Natural killer cell (primary cell): ENCODE measurements at regions not wholly inside any gene's neighbourhood (a gene's known extent, or its start where the extent isn't known, plus 50 kb on each side); places are given as distances from the start of the nearest gene placed in this dataset.

Experiments used
- ATAC-seq, 3 donors: fragments of 150-1000 bp in 2 of 3; fragments of 200-7000 bp in 1 of 3; cut with Tn5 transposase; 1 replicate in 1 of 3; 2 replicates in 2 of 3; pipeline ENCODE4 v1.10.0; 2021; ENCODE audit warnings: mild to moderate bottlenecking in 2 of 3, moderate library complexity in 2 of 3
- DNase-seq, 2 donors: peaks; one replicate each; pipeline versions ENCODE4 v3.0.0 to v3.0.0-alpha.2; 2013 to 2021; ENCODE audit warnings: mixed read lengths in 1 of 2
- H3K27ac ChIP-seq: one replicate; pipeline ENCODE4 v1.5.1; 2013; ENCODE audit warnings: mild to moderate bottlenecking, low read length
- H3K27me3 ChIP-seq: one replicate; pipeline ENCODE4 v1.6.1; 2013; ENCODE audit warnings: low read length; ENCODE audit not compliant: control insufficient read depth, insufficient read depth
- H3K36me3 ChIP-seq: one replicate; pipeline ENCODE4 v1.6.1; 2013; ENCODE audit warnings: low read length; ENCODE audit not compliant: control insufficient read depth, insufficient read depth
- H3K4me1 ChIP-seq: one replicate; pipeline ENCODE4 v1.6.1; 2013; ENCODE audit warnings: low read length; ENCODE audit not compliant: control insufficient read depth, insufficient read depth
- H3K4me3 ChIP-seq: one replicate; pipeline ENCODE4 v1.5.1; 2013; ENCODE audit warnings: low read length
- H3K9me3 ChIP-seq: one replicate; pipeline ENCODE4 v1.6.1; 2013; ENCODE audit warnings: low read length; ENCODE audit not compliant: control insufficient read depth, insufficient read depth
- H3K27ac Mint-ChIP-seq, 2 donors: one replicate each; pipeline ENCODE4 v1.8.0; 2022; ENCODE audit warnings: mild to moderate bottlenecking in 2 of 2, mixed read lengths in 2 of 2, moderate library complexity in 1 of 2
- H3K27me3 Mint-ChIP-seq, 2 donors: one replicate each; pipeline ENCODE4 v1.8.0; 2022; ENCODE audit warnings: low read depth in 2 of 2, mixed read lengths in 2 of 2
- H3K36me3 Mint-ChIP-seq: one replicate; pipeline ENCODE4 v1.8.0; 2022; ENCODE audit warnings: mixed read lengths
- H3K4me1 Mint-ChIP-seq, 2 donors: one replicate each; pipeline ENCODE4 v1.8.0; 2022; ENCODE audit warnings: mixed read lengths in 2 of 2
- H3K4me3 Mint-ChIP-seq: one replicate; pipeline ENCODE4 v1.8.0; 2022; ENCODE audit warnings: mild to moderate bottlenecking, moderate library complexity, mixed read lengths
- H3K9me3 Mint-ChIP-seq, 2 donors: one replicate each; pipeline ENCODE4 v1.8.0; 2022; ENCODE audit warnings: mixed read lengths in 2 of 2
- WGBS: methylation state at CpG from one replicate; pipeline ENCODE4 v1.1.7; 2013; ENCODE audit warnings: missing lambda C conversion rate; ENCODE audit not compliant: insufficient coverage; 5-methylcytosine and 5-hydroxymethylcytosine counted together
- intact Hi-C: fragments of 100-400 bp; cut with micrococcal nuclease; formaldehyde crosslinking; loops from one replicate; pipeline ENCODE4 v1.14.2; 2022
- TF ChIP-seq, protein P1 (sequence below): fragments of 200-600 bp; IDR thresholded peaks from one replicate; pipeline ENCODE4 v1.8.0; 2022; ENCODE audit warnings: antibody characterized with exemption

DNA sequence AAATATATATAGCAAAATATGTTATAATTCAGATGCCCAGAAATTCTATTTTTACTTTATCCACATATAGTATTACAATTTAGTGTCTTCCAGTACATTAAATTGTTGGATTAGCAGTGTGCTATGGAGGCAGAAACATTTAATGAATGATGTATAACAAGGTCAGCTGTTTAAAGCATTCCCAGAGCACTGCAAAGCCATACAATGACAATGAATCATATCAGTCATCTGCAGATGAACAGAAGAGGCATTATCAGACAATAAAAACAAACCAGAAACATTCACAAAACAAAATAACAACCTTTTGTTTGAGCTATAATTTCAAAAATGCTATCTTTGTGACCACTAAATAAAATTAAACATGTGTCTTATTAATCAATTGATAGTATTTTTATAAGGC is 524.2 kb downstream of the FAT4 start:
- H3K27me3 ChIP-seq, result no peaks in the 10 kb centered on the region
- H3K36me3 Mint-ChIP-seq, result no peaks in the 10 kb centered on the region
- H3K9me3 Mint-ChIP-seq, result peaks cover 0 to 6% of the 10 kb centered on the region in 2 donors
- intact Hi-C loops, result no loop called here
- DNase-seq (no peak), ATAC-seq (no peak)
- no peaks in the 10 kb centered on the region for H3K36me3 ChIP-seq
- H3K4me1 Mint-ChIP-seq, result no peaks in the 10 kb centered on the region
- no peaks in the 10 kb centered on the region for H3K4me1 ChIP-seq
- H3K4me3 Mint-ChIP-seq, result no peak overlapping the region
- H3K27me3 Mint-ChIP-seq, result no peaks in the 10 kb centered on the region
- H3K9me3 ChIP-seq, result no peaks in the 10 kb centered on the region
- no peak overlapping the region for H3K4me3 ChIP-seq
- TF ChIP-seq, protein P1, sequence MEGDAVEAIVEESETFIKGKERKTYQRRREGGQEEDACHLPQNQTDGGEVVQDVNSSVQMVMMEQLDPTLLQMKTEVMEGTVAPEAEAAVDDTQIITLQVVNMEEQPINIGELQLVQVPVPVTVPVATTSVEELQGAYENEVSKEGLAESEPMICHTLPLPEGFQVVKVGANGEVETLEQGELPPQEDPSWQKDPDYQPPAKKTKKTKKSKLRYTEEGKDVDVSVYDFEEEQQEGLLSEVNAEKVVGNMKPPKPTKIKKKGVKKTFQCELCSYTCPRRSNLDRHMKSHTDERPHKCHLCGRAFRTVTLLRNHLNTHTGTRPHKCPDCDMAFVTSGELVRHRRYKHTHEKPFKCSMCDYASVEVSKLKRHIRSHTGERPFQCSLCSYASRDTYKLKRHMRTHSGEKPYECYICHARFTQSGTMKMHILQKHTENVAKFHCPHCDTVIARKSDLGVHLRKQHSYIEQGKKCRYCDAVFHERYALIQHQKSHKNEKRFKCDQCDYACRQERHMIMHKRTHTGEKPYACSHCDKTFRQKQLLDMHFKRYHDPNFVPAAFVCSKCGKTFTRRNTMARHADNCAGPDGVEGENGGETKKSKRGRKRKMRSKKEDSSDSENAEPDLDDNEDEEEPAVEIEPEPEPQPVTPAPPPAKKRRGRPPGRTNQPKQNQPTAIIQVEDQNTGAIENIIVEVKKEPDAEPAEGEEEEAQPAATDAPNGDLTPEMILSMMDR, result no peak
- H3K27ac ChIP-seq, result no peak overlapping the region
- H3K27ac Mint-ChIP-seq, result no peak overlapping the region

DNA sequence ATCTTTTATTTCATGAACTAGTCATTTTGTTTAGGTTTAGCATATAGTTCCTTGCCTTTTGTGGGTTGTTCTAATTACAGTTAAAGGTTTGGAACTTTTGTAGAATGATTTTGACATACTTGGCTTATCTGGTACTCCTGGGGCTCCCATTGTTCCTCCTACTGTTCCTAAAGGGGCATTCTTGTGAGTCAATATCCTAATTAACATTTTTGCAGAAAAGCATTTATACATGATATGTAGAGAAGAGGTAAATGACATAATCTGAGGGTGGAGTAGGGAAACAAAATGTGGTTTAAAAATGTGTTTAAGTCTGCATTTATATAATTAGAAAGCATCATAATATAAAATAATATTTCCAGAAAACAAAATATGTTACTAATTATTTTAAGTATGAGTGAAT is 529.2 kb downstream of the FAT4 start:
- H3K36me3 Mint-ChIP-seq, result no peaks in the 10 kb centered on the region
- TF ChIP-seq, protein P1, result no peak
- ATAC-seq, result no peak
- no peaks in the 10 kb centered on the region for H3K9me3 Mint-ChIP-seq
- H3K27me3 ChIP-seq, result no peaks in the 10 kb centered on the region
- H3K9me3 ChIP-seq, result no peaks in the 10 kb centered on the region
- H3K36me3 ChIP-seq, result no peaks in the 10 kb centered on the region
- no peaks in the 10 kb centered on the region for H3K4me1 ChIP-seq
- no peaks in the 10 kb centered on the region for H3K27me3 Mint-ChIP-seq
- H3K4me3 ChIP-seq, result no peak overlapping the region
- intact Hi-C loops, result no loop called here
- no peaks in the 10 kb centered on the region for H3K4me1 Mint-ChIP-seq
- no peak overlapping the region for H3K27ac Mint-ChIP-seq
- no peak overlapping the region for H3K27ac ChIP-seq
- no peak overlapping the region for H3K4me3 Mint-ChIP-seq
- DNase-seq, result no peak

DNA sequence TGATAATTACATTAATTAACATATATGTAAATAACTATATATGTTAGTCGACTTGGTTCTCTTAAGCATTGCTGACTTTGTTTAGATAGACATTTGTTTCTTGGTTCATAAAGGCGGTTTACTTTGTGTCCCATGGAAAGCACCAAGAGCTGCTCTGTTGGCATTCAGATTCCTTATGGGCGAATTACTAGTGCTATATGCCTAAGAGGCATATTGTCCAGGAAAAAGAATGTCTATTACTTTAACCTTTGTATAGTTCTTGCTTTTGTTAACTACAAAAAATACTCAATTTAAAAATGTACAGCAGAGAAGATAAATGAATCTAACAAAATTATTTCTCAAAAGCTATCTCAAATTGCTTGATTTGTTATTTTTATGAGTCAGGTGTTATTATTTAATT is 532.8 kb downstream of the FAT4 start:
- Histone ChIP-seq H3K9me3 (no peaks in the 10 kb centered on the region), H3K4me1 (no peaks in the 10 kb centered on the region), H3K4me3 (no peak overlapping the region), H3K27me3 (no peaks in the 10 kb centered on the region), H3K27ac (no peak overlapping the region), H3K36me3 (no peaks in the 10 kb centered on the region)
- intact Hi-C loops, result no loop called here
- TF ChIP-seq, protein P1, result no peak
- no peaks in the 10 kb centered on the region for H3K27me3 Mint-ChIP-seq
- no peak for ATAC-seq
- peaks cover 3 to 7% of the 10 kb centered on the region in 2 donors for H3K9me3 Mint-ChIP-seq
- H3K4me1 Mint-ChIP-seq, result no peaks in the 10 kb centered on the region
- H3K36me3 Mint-ChIP-seq, result no peaks in the 10 kb centered on the region
- no peak overlapping the region for H3K27ac Mint-ChIP-seq
- no peak overlapping the region for H3K4me3 Mint-ChIP-seq
- DNase-seq, result no peak
- WGBS, result 89% methylated on average over 3 of the region's 3 CpGs

DNA sequence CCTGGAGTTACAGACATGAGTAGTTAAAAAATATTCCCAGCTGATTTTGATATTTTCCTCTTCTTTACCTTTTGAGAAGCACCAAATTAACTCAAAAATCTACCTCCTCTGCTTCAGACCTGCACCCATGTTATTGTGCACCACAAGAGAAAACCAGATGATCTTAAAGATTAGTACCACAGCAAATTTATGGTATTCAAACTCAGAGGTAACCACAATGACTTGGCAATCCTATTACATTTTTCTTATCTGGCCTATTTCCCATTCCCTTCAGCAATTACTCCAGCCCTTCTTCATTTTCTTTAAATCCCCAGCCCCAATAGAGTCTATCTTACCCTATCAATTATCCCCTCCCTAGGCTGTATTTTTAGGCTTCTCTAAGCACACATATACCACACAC is 535.1 kb downstream of the FAT4 start:
- Histone ChIP-seq H3K36me3 (no peaks in the 10 kb centered on the region), H3K27ac (no peak overlapping the region), H3K27me3 (no peaks in the 10 kb centered on the region), H3K4me1 (no peaks in the 10 kb centered on the region), H3K4me3 (no peak overlapping the region), H3K9me3 (no peaks in the 10 kb centered on the region)
- no peaks in the 10 kb centered on the region for H3K4me1 Mint-ChIP-seq
- no peaks in the 10 kb centered on the region for H3K36me3 Mint-ChIP-seq
- no peaks in the 10 kb centered on the region for H3K27me3 Mint-ChIP-seq
- no peak overlapping the region for H3K4me3 Mint-ChIP-seq
- no peak for DNase-seq
- H3K27ac Mint-ChIP-seq, result no peak overlapping the region
- no peak for ATAC-seq
- TF ChIP-seq, protein P1, result no peak
- H3K9me3 Mint-ChIP-seq, result peaks cover 3 to 9% of the 10 kb centered on the region in 2 donors
- intact Hi-C loops, result no loop called here
